Anterior cingulate cortex (tissue), 58 donors: ENCODE measurements at regions not wholly inside any gene's neighbourhood (a gene's known extent, or its start where the extent isn't known, plus 50 kb on each side); places are given as distances from the start of the nearest gene placed in this dataset.
"Not testable (repeated sequence)": the region's sequence is repeated elsewhere in the genome, so short reads cannot be mapped to it uniquely, and the experiment has no call there.

Source experiments
- DNase-seq, 58 donors: peaks; one replicate each; lab custom pipeline; 2025; lab: John Stamatoyannopoulos, UW

- DNase-seq, result no peak
Observed at GRCh38 chr13:97853550-97853949, 99.9 kb upstream of the IPO5 start.

GRCh38 chr13:97855570-97856303 is 97.7 kb upstream of the IPO5 start:
- DNase-seq, result peak in 37 of 58 donors; percentile 2 to 62 (median 16)

GRCh38 chr13:97856304-97856675 is 97.2 kb upstream of the IPO5 start:
- DNase-seq, result no peak

- DNase-seq, result no peak
Observed at GRCh38 chr13:97858161-97858560, 95.3 kb upstream of the IPO5 start.

- no peak for DNase-seq
Observed at GRCh38 chr13:97866346-97866745, 87.1 kb upstream of the IPO5 start.

- DNase-seq, result no peak
Observed at GRCh38 chr13:97866751-97867150, 86.7 kb upstream of the IPO5 start.

GRCh38 chr13:97873398-97873797 is 80.1 kb upstream of the IPO5 start:
- DNase-seq, result no peak

- no peak for DNase-seq
Observed at GRCh38 chr13:97875218-97875617, 78.3 kb upstream of the IPO5 start.

- DNase-seq, result no peak
Observed at GRCh38 chr13:97875911-97876310, 77.6 kb upstream of the IPO5 start.

- DNase-seq, result no peak
Observed at GRCh38 chr13:97878431-97879375, 74.8 kb upstream of the IPO5 start.

- DNase-seq, result no peak
Observed at GRCh38 chr13:97879646-97880310, 73.7 kb upstream of the IPO5 start.

- DNase-seq, result no peak
Observed at GRCh38 chr13:97880311-97880675, 73.2 kb upstream of the IPO5 start.

- no peak for DNase-seq
Observed at GRCh38 chr13:97881556-97881955, 71.9 kb upstream of the IPO5 start.

GRCh38 chr13:97883396-97883795 is 70.1 kb upstream of the IPO5 start:
- DNase-seq, result no peak

GRCh38 chr13:97884707-97885468 is 68.6 kb upstream of the IPO5 start:
- peak in 5 of 58 donors; percentile 3 to 10 (median 6) for DNase-seq

GRCh38 chr13:97885641-97886040 is 67.8 kb upstream of the IPO5 start:
- DNase-seq, result peak in 2 of 58 donors; percentile 18 to 22

GRCh38 chr13:97889803-97890202 is 63.7 kb upstream of the IPO5 start:
- no peak for DNase-seq

GRCh38 chr13:97890573-97890972 is 62.9 kb upstream of the IPO5 start:
- no peak for DNase-seq

GRCh38 chr13:97891964-97892363 is 61.5 kb upstream of the IPO5 start:
- DNase-seq, result not testable (repeated sequence)

- DNase-seq, result no peak
Observed at GRCh38 chr13:97892717-97893116, 60.8 kb upstream of the IPO5 start.
